HEK293 (cell line): ENCODE measurements at regions not wholly inside any gene's neighbourhood (a gene's known extent, or its start where the extent isn't known, plus 50 kb on each side); places are given as distances from the start of the nearest gene placed in this dataset.

Experiments
- SP2 ChIP-seq: fragments of 450-650 bp; formaldehyde crosslinking; IDR thresholded peaks from 2 replicates; pipeline ENCODE4 v1.5.1; 2016; ENCODE audit warnings: missing biosample characterization, missing genetic modification characterization
- ZNF138 ChIP-seq: fragments of 450-650 bp; formaldehyde crosslinking; IDR thresholded peaks from 2 replicates; pipeline ENCODE4 v1.5.1; 2016; ENCODE audit warnings: missing biosample characterization, missing genetic modification characterization, borderline replicate concordance
- ZNF629 ChIP-seq: fragments of 450-650 bp; formaldehyde crosslinking; IDR thresholded peaks from 2 replicates; pipeline ENCODE4 v1.5.1; 2017; ENCODE audit warnings: missing biosample characterization, missing genetic modification characterization
- TF ChIP-seq, protein P1 (sequence below): fragments of 450-650 bp; formaldehyde crosslinking; IDR thresholded peaks from 2 replicates; pipeline ENCODE4 v1.5.1; 2016; ENCODE audit warnings: missing biosample characterization, missing genetic modification characterization

DNA sequence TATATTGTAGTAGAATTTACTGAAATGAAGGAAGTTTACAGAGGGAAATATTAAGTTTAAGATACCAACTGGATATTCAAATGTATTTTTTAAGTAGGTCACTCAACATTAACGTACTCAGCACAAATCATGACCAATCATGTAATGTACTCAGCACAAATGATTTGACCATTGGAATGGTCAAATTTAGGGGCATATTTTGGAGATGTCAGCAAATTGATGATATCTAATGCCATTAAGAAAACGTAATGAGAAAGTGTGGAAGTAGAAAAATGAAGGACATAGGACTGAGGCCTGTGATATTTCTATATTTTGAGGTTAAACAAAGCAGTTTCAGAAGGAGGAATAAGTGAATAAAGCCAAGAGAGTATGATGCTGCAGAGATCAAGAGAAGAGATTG is 334.8 kb downstream of the KIF2B start:
- TF ChIP-seq ZNF629 (tag by site-specific recombination) = no peak
- no peak for TF ChIP-seq SP2 (tag by site-specific recombination)
- no peak for TF ChIP-seq ZNF138 (tag by site-specific recombination)
- TF ChIP-seq, protein P1, sequence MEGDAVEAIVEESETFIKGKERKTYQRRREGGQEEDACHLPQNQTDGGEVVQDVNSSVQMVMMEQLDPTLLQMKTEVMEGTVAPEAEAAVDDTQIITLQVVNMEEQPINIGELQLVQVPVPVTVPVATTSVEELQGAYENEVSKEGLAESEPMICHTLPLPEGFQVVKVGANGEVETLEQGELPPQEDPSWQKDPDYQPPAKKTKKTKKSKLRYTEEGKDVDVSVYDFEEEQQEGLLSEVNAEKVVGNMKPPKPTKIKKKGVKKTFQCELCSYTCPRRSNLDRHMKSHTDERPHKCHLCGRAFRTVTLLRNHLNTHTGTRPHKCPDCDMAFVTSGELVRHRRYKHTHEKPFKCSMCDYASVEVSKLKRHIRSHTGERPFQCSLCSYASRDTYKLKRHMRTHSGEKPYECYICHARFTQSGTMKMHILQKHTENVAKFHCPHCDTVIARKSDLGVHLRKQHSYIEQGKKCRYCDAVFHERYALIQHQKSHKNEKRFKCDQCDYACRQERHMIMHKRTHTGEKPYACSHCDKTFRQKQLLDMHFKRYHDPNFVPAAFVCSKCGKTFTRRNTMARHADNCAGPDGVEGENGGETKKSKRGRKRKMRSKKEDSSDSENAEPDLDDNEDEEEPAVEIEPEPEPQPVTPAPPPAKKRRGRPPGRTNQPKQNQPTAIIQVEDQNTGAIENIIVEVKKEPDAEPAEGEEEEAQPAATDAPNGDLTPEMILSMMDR (tag by site-specific recombination) = no peak
